SK-N-MC (cell line): ENCODE measurements at regions not wholly inside any gene's neighbourhood (a gene's known extent, or its start where the extent isn't known, plus 50 kb on each side); places are given as distances from the start of the nearest gene placed in this dataset.

Experiments
- DNase-seq: peaks from one replicate; pipeline ENCODE4 v3.0.0-alpha.2; 2011; ENCODE audit warnings: low read depth, low spot score
- H3K27ac ChIP-seq: fragments of 200-600 bp; sonication (generic); 2 replicates; pipeline ENCODE4 v1.5.1; 2016; ENCODE audit warnings: mixed run types
- H3K36me3 ChIP-seq: fragments of 200-600 bp; sonication (generic); 2 replicates; pipeline ENCODE4 v1.6.1; 2017; ENCODE audit warnings: antibody characterized with exemption, low read length, mixed read lengths; ENCODE audit not compliant: insufficient read depth
- H3K4me3 ChIP-seq: fragments of 200-600 bp; sonication (generic); 2 replicates; pipeline ENCODE4 v1.5.1; 2016
- H3K9ac ChIP-seq: fragments of 200-600 bp; sonication (generic); 2 replicates; pipeline ENCODE4 v1.8.0; 2017; ENCODE audit warnings: mixed run types, mixed read lengths; ENCODE audit not compliant: insufficient read length
- H3K9me3 ChIP-seq: fragments of 200-600 bp; sonication (generic); 2 replicates; pipeline ENCODE4 v1.6.1; 2017; ENCODE audit warnings: low read depth, mild to moderate bottlenecking, antibody characterized with exemption, low read length, moderate library complexity, mixed read lengths
- EZH2 ChIP-seq: fragments of 200-600 bp; sonication (generic); IDR thresholded peaks from one replicate; pipeline ENCODE4 v1.6.1; 2017; ENCODE audit warnings: antibody characterized with exemption
- FOXP2 ChIP-seq: optimal IDR thresholded peaks from 2 replicates; pipeline ENCODE3; 2011; ENCODE audit warnings: mild to moderate bottlenecking, moderate library complexity; ENCODE audit not compliant: insufficient read depth; ENCODE audit errors: extremely low read length, control extremely low read depth
- POLR2AphosphoS5 ChIP-seq: IDR thresholded peaks from 2 replicates; pipeline ENCODE4 v1.6.1; 2012; ENCODE audit warnings: mild to moderate bottlenecking, low read depth, low read length, borderline replicate concordance

DNA sequence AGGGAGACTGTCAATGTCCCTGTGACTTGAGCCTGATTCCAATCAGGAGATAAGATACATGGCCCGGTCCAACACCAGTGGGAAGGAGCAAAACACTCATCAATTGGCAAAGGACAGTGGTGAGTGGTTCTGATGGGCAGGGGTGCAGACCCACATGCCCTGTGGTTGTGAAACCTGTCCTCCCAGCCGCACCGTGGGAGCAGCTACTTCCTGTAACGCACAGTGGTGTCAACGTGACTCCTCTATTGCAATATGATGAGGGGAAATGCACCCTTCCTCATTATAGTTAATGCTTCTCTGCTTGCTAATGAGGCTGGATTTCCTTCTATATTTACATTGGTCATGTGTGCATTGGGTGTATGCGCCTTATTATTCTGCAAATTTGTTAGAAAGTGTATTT, 223.0 kb downstream of the IRX1 start:
- no peak overlapping the region for H3K4me3 ChIP-seq
- H3K9me3 ChIP-seq, result no peaks in the 10 kb centered on the region
- DNase-seq, result no peak
- H3K27ac ChIP-seq, result no peak overlapping the region
- no peaks in the 10 kb centered on the region for H3K36me3 ChIP-seq
- H3K9ac ChIP-seq, result no peak overlapping the region
- TF ChIP-seq FOXP2 (no peak), POLR2AphosphoS5 (no peak)

DNA sequence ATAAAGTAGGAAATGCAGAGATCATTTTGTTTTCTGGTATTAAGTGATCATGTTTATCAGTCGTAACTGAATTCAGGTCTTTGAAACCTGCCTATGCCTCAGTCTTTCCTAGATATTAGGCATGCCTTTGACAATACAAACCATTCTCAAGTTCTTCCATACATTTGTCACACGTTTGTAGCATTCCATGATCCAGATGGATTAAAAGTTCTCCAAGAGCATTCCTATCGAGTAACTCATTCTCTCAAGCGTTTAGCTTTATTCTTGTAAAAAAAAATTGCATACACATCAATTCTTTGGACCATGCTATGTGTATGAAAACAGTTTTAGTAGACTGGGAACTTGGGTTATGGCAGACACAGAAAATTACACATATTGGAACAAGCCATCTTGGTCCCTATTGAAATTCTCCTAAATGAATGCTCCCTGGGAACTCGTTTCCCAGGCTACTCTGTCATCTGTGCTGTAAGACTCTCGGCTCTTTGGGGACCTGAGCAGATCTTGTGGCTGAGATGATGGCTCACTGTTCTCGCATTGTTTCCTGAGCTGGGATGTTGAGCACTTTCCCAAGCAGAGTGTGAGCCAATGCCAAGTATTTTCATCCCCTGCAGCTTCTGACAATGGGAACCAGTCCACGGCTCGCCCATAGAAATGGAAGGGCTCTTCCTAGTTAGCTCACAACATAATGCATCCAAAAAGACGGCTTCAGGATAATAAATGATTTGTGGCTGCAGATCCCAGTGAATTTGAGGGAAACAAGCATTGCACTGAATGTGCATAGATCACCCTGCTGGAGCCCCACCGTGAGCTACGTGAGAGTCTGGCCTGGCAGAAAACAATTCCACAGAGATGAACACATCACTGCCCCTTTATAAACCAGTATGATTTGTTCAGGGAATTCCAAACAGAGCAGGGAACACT, 230.2 kb downstream of the IRX1 start:
- Histone ChIP-seq H3K9ac (no peak overlapping the region), H3K27ac (no peak overlapping the region), H3K9me3 (no peaks in the 10 kb centered on the region), H3K4me3 (no peak overlapping the region), H3K36me3 (no peaks in the 10 kb centered on the region)
- DNase-seq, result no peak
- TF ChIP-seq FOXP2 (no peak), POLR2AphosphoS5 (no peak), EZH2 (no peak)

DNA sequence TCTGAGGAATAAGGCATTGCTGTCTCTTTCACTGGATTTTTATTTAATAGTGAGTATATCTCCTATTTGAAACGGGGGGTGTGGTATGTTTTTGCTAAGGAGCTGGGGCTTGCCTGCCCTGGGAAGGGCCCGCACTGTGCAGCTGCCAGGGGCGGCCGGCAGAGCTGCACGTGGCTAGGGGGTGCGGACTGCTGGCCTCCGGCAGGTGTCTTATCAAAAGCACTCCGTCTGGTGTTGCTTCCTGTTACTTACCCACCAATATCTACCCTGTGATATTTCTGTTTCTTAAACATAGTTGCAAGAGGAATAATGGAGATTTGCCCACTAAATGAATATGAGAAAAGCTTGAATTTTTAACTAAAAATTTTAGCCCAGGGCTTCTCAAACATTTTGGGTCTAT, 232.0 kb downstream of the IRX1 start:
- no peak overlapping the region for H3K4me3 ChIP-seq
- no peak overlapping the region for H3K27ac ChIP-seq
- DNase-seq, result no peak
- no peak overlapping the region for H3K9ac ChIP-seq
- TF ChIP-seq EZH2, result no peak
- TF ChIP-seq FOXP2, result no peak
- no peak for TF ChIP-seq POLR2AphosphoS5
- H3K36me3 ChIP-seq, result no peaks in the 10 kb centered on the region
- no peaks in the 10 kb centered on the region for H3K9me3 ChIP-seq

DNA sequence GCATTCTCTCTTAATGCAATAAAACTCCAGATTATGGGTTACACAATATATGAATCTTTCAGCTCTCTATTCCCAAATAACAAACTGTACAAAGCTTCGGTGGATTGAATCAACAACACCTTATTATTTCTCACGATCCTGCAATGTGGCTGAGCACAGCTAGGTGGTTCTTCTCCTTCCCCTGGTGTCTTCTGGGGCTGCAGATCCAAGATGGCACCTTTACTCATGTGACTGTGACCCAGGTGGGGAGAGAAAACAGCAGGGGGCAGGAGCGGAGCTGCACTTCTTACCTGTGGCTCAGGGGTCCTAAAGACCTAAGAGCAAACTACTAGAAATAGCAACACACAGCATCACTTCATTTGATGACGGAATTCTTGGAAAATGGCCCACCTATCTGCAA, 233.1 kb downstream of the IRX1 start:
- no peak for DNase-seq
- H3K9ac ChIP-seq, result no peak overlapping the region
- H3K9me3 ChIP-seq, result no peaks in the 10 kb centered on the region
- H3K4me3 ChIP-seq, result no peak overlapping the region
- TF ChIP-seq POLR2AphosphoS5 (no peak), FOXP2 (no peak), EZH2 (no peak)
- H3K36me3 ChIP-seq, result no peaks in the 10 kb centered on the region
- no peak overlapping the region for H3K27ac ChIP-seq

DNA sequence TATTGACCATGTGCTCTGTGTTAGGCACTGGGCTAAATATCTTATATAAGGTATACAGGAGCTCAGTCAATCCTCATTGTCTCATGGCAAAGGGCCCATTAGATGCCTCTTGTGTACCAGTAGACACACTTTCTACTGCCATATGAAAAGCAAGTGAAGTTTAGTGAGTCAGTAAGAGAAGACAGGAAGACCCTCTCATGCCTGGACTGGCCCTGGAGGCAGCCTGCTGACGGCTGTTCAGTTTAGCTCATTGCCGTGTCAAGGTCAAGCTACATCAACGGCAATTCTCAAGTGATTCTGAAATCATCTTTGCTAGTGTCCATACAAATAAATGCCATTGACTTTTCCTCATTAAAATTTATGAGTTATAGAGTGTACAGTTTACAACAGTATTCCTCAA, 237.9 kb downstream of the IRX1 start:
- TF ChIP-seq FOXP2, result no peak
- no peak for TF ChIP-seq EZH2
- TF ChIP-seq POLR2AphosphoS5, result no peak
- H3K9ac ChIP-seq, result no peak overlapping the region
- no peak overlapping the region for H3K27ac ChIP-seq
- no peak for DNase-seq
- no peaks in the 10 kb centered on the region for H3K9me3 ChIP-seq
- no peaks in the 10 kb centered on the region for H3K36me3 ChIP-seq
- H3K4me3 ChIP-seq, result no peak overlapping the region

DNA sequence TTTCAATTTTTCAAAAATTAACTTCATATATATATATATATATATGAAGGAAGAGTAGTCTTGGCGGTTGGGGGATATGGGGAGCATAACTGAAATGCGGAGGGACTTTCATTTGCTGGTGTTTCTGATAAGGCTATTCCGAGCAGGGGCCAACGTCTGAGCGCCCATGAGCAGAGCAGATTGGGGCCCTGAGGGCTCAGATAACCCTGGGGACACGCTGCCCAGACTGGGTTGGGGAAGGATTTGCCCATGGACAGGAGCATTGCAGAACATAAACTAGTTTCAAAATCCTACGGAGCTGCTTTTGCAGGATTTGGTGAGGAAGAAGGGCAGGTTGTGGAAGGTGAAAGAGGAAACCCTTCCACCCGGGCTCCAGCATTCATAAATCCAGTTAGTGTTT, 240.2 kb downstream of the IRX1 start:
- Histone ChIP-seq H3K4me3 (no peak overlapping the region), H3K9ac (no peak overlapping the region), H3K9me3 (no peaks in the 10 kb centered on the region), H3K36me3 (no peaks in the 10 kb centered on the region), H3K27ac (no peak overlapping the region)
- no peak for DNase-seq
- no peak for TF ChIP-seq EZH2
- TF ChIP-seq POLR2AphosphoS5, result no peak
- TF ChIP-seq FOXP2, result no peak

DNA sequence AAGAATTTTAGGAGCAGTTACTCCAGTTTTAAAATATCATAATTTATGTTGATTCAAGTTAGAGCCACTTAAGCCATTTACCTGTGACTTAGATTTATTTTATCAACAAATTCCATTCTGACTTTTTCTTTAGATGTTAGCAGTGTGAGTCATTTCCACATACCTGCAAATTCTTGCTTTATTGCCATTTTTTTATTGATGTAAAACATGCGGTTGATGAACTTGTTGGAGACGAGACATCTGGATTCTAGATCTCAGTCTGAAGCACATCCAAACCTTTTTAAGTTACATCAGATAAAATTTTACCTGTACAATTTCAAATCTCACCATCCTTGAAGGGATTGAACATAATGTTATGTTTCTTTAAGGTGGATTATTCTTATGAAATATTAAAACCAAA, 240.9 kb downstream of the IRX1 start:
- TF ChIP-seq FOXP2 (no peak), POLR2AphosphoS5 (no peak), EZH2 (no peak)

DNA sequence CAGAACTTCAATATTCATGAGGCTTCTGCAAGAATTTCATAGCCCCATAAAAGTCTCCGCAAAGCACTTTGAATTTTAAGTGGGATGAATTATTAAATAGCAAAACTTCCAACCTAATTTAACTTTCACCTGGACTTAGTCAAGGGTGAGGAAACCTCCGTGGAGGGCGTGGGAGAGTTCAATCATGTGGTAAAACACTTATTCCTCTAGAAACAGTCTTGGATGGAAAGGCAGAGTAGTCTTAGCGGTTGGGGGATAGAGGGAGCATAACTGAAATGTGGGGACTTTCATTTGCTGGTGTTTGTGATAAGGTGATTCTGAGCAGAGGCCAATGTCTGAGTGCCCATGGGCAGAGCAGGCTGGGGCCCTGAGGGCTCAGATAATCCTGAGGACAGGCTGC, 241.9 kb downstream of the IRX1 start:
- TF ChIP-seq POLR2AphosphoS5, result no peak
- TF ChIP-seq EZH2, result no peak
- no peak for TF ChIP-seq FOXP2
- Histone ChIP-seq H3K4me3 (no peak overlapping the region), H3K9me3 (no peaks in the 10 kb centered on the region)

More for the DNA sequence above, 240.9 kb downstream of the IRX1 start:
- no peak for DNase-seq
- no peak overlapping the region for H3K4me3 ChIP-seq
- H3K9me3 ChIP-seq, result no peaks in the 10 kb centered on the region
- H3K27ac ChIP-seq, result no peak overlapping the region
- no peaks in the 10 kb centered on the region for H3K36me3 ChIP-seq
- H3K9ac ChIP-seq, result no peak overlapping the region

DNA sequence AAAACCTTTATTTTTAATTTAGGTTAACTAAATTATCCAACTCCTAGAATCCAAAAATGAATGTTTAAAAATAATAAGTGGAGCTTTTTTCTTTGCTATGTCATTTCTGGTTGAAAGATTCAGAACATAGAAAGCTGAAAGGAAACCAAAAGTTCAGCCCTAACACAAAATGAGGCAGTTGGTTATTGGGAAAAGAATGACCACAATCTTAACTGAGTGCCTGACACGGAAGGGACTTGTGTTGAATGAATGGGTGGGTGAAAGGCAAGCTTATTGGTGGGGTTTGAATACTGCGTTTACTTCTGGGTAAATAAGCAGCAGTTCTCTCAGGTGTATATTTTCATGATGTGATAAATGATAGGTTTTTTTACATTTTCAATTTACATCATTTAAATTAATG, 243.5 kb downstream of the IRX1 start:
- no peak for DNase-seq
- Histone ChIP-seq H3K36me3 (no peaks in the 10 kb centered on the region), H3K27ac (no peak overlapping the region), H3K9ac (no peak overlapping the region), H3K4me3 (no peak overlapping the region), H3K9me3 (no peaks in the 10 kb centered on the region)
- TF ChIP-seq POLR2AphosphoS5 (no peak), FOXP2 (no peak), EZH2 (no peak)

More for the DNA sequence above, 241.9 kb downstream of the IRX1 start:
- Histone ChIP-seq H3K9ac (no peak overlapping the region), H3K36me3 (no peaks in the 10 kb centered on the region), H3K27ac (no peak overlapping the region)
- DNase-seq, result no peak
